ENCODE measurements at regions not wholly inside any gene's neighbourhood (a gene's known extent, or its start where the extent isn't known, plus 50 kb on each side); places are given as distances from the start of the nearest gene placed in this dataset.
A peak's percentile ranks its signal among the peaks of the same experiment; 100 is the strongest.
"Not testable (repeated sequence)": the region's sequence is repeated elsewhere in the genome, so short reads cannot be mapped to it uniquely, and the experiment has no call there.

DNA sequence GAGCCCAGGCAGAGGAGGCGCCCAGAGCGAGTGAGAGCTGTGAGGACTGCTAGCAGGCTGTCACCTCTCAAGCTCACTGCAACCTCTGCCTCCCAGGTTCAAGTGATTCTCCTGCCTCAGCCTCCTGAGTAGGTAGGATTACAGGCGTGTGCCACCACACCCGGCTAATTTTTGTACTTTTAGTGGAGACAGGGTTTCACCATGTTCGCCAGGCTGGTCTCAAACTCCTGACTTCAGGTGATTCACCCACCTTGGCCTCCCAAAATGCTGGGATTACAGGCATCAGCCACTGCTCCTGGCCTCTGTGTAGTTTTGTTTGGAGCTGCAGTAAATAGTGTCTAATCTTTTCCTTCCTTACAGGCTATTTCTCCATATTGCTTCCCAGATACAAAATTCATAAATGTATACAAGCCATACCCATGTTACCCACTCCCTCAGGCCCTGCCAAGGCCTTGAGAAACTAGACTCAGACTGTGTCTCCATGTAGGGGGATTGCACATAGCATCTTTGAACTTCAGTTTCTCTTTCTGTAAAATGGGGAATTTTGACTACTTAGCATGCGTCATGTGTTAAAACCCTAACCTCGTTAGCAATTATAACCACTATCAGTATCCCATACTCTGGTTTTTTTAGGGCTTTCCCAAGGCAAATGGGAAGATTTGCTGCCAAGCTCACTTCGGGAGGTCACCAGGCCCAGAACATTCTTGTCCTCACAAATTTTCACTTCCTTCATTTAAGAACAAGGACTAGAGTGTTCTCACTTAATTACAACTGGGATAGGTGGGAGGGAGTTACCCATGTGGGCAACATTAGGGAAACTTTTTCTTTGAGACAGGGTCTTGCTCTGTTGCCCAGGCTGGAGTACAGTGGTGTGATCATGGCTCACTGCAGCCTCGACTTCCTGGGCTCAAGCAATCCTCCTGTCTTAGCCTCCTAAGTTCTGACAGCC is 67.3 kb upstream of the DDR1 start (continued):
- TF ChIP-seq, protein P1, sequence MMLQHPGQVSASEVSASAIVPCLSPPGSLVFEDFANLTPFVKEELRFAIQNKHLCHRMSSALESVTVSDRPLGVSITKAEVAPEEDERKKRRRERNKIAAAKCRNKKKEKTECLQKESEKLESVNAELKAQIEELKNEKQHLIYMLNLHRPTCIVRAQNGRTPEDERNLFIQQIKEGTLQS (IDR thresholded peaks at IDR 0.05; ENCODE audit: borderline replicate concordance, extremely low read depth, low read depth, low read length): no peak
- TF ChIP-seq, protein P2, sequence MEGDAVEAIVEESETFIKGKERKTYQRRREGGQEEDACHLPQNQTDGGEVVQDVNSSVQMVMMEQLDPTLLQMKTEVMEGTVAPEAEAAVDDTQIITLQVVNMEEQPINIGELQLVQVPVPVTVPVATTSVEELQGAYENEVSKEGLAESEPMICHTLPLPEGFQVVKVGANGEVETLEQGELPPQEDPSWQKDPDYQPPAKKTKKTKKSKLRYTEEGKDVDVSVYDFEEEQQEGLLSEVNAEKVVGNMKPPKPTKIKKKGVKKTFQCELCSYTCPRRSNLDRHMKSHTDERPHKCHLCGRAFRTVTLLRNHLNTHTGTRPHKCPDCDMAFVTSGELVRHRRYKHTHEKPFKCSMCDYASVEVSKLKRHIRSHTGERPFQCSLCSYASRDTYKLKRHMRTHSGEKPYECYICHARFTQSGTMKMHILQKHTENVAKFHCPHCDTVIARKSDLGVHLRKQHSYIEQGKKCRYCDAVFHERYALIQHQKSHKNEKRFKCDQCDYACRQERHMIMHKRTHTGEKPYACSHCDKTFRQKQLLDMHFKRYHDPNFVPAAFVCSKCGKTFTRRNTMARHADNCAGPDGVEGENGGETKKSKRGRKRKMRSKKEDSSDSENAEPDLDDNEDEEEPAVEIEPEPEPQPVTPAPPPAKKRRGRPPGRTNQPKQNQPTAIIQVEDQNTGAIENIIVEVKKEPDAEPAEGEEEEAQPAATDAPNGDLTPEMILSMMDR (IDR thresholded peaks at IDR 0.05 in 2 of 3, conservative IDR thresholded peaks at IDR 0.05 in 1 of 3; ENCODE audit: control insufficient read depth in 2 of 3, extremely low read depth in 1 of 3, insufficient read depth in 1 of 3, low read depth in 3 of 3, low read length in 3 of 3): no peak
- TF ChIP-seq NFYB (IDR thresholded peaks at IDR 0.05; ENCODE audit: insufficient read depth, low read depth, low read length): no peak

GRCh38 chr6:30816296-30816695 is 68.0 kb upstream of the DDR1 start:
- H3K36me3 ChIP-seq (ENCODE audit: control insufficient read depth in 2 of 2, insufficient read depth in 2 of 2, low read length in 1 of 2); H3K9ac ChIP-seq (ENCODE audit: control insufficient read depth, insufficient read depth, low read length); BruUV-seq (replicated peaks); FAIRE-seq; in situ Hi-C loops (cut with MboI); H4K20me1 ChIP-seq (ENCODE audit: control insufficient read depth, insufficient read depth); intact Hi-C loops (cut with micrococcal nuclease; ENCODE audit: unreplicated experiment); H3K79me2 ChIP-seq (ENCODE audit: control insufficient read depth, insufficient read depth, low read length); H3K4me2 ChIP-seq (ENCODE audit: control insufficient read depth, insufficient read depth); DNase-seq (ENCODE audit: low read depth, low spot score); ATAC-seq; H3K4me3 ChIP-seq; H3K27me3 ChIP-seq (replicated peaks in 1 of 2; ENCODE audit: control insufficient read depth in 2 of 2, insufficient read depth in 2 of 2, low read length in 1 of 2); H3K9me3 ChIP-seq (replicated peaks; ENCODE audit: control insufficient read depth, insufficient read depth, low read length); H2AFZ ChIP-seq (ENCODE audit: control insufficient read depth, low read depth, low read length): not testable (repeated sequence)
- ChIA-PET RAD21 (ENCODE audit: unreplicated experiment) (interaction anchor here (1.0 to 2.0 kb wide), 6 partner anchors 47 to 78 kb away, joined by 3 to 6 read pairs (median 4); no protein-coding TSS in a partner anchor), POLR2A (interaction anchor here (2.2 kb wide), 1 partner anchor 69 kb away, joined by 6 read pairs; no protein-coding TSS in a partner anchor), SMC1A (ENCODE audit: uncharacterized antibody, unreplicated experiment) (interaction anchor here (1.4 to 16.8 kb wide), 5 partner anchors 10 to 58 kb away, joined by 3 to 217 read pairs (median 5); no protein-coding TSS in a partner anchor), CTCF (interaction anchor here (0.6 to 1.6 kb wide), 3 partner anchors 53 to 284 kb away, joined by 3 to 7 read pairs (median 3); no protein-coding TSS in a partner anchor)
- WGBS (ENCODE audit: insufficient coverage, insufficient replicate concordance, low lambda C conversion rate, missing lambda C conversion rate): 93% methylated on average over 28 of the region's 34 CpGs
- Histone ChIP-seq H3K4me1 (ENCODE audit: control insufficient read depth, insufficient read depth, low read length) (peaks cover 39% of the 10 kb centered on the region), H3K27ac (ENCODE audit: control insufficient read depth, insufficient read depth) (peak overlapping the region; percentile 33; the same call in 1 of the 2 replicates)

Data from GM12878 (cell line).